ENCODE measurements at regions not wholly inside any gene's neighbourhood (a gene's known extent, or its start where the extent isn't known, plus 50 kb on each side); places are given as distances from the start of the nearest gene placed in this dataset.

- Histone ChIP-seq H3K9ac (replicated peaks in 1 of 4; ENCODE audit: extremely low read depth in 1 of 4, low read depth in 3 of 4, low read length in 3 of 4) (no peak overlapping the region), H3K4ac (replicated peaks; ENCODE audit: insufficient read length, low read depth, low read length) (no peak overlapping the region), H3K4me2 (ENCODE audit: insufficient read depth in 1 of 2, low read depth in 2 of 2, low read length in 2 of 2) (no peak overlapping the region), H3K9me3 (ENCODE audit: insufficient read depth in 2 of 2, low read depth in 1 of 2, low read length in 1 of 2) (no peaks in the 10 kb centered on the region), H2AFZ (ENCODE audit: low read length) (no peak overlapping the region), H3K79me1 (ENCODE audit: low read depth, low read length) (no peaks in the 10 kb centered on the region), H2BK20ac (ENCODE audit: low read length) (no peak overlapping the region), H2BK5ac (ENCODE audit: low read depth, low read length) (no peak overlapping the region), H3K23ac (ENCODE audit: insufficient read length) (no peak overlapping the region), H4K20me1 (replicated peaks in 1 of 2; ENCODE audit: control insufficient read depth in 1 of 2, insufficient read depth in 2 of 2, low read length in 2 of 2) (no peaks in the 10 kb centered on the region), H3K36me3 (ENCODE audit: control insufficient read depth in 2 of 4, insufficient read depth in 4 of 4, low read length in 3 of 4) (no peaks in the 10 kb centered on the region), H3K27ac (ENCODE audit: low read depth, low read length) (no peak overlapping the region), H3K14ac (ENCODE audit: insufficient read length) (no peak overlapping the region), H2BK12ac (ENCODE audit: low read depth, low read length) (no peak overlapping the region), H4K8ac (ENCODE audit: extremely low read depth, insufficient read depth, low read length) (no peak overlapping the region), H3K27me3 (replicated peaks in 1 of 4; ENCODE audit: control insufficient read depth in 3 of 4, extremely low read depth in 1 of 4, insufficient read depth in 3 of 4, low read length in 3 of 4) (no peaks in the 10 kb centered on the region), H2BK15ac (ENCODE audit: low read length) (no peak overlapping the region), H4K5ac (ENCODE audit: insufficient read length, low read depth, low read length) (no peak overlapping the region), H2AK5ac (ENCODE audit: low read depth, low read length) (no peak overlapping the region), H3K56ac (replicated peaks; ENCODE audit: insufficient read length, low read depth, low read length) (no peak overlapping the region), H3K18ac (ENCODE audit: extremely low read depth, low read length) (no peak overlapping the region), H4K91ac (replicated peaks; ENCODE audit: insufficient read length, low read length) (no peak overlapping the region), H3K23me2 (ENCODE audit: low read depth, low read length) (no peaks in the 10 kb centered on the region), H3K79me2 (ENCODE audit: control insufficient read depth in 1 of 2, insufficient read depth in 2 of 2, low read length in 2 of 2) (no peaks in the 10 kb centered on the region), H3K4me1 (replicated peaks in 1 of 4; ENCODE audit: control insufficient read depth in 3 of 4, insufficient read depth in 4 of 4, low read length in 3 of 4) (peaks cover 0 to 7% (median 5%) of the 10 kb centered on the region in 4 experiments; a peak in 5 of 7 replicates), H3K4me3 (ENCODE audit: extremely low read depth in 1 of 4, insufficient read depth in 2 of 4, low read depth in 3 of 4, low read length in 4 of 4) (no peak overlapping the region), H2BK120ac (replicated peaks; ENCODE audit: low read depth, low read length) (no peak overlapping the region)
- FAIRE-seq (peak; percentile 96), DNase-seq (ENCODE audit: low read depth in 1 of 2, low spot score in 2 of 2) (no peak)
- TF ChIP-seq BCL11A (IDR thresholded peaks at IDR 0.05; ENCODE audit: low read depth in 2 of 2, low read length in 2 of 2) (no peak), CTCF (IDR thresholded peaks at IDR 0.05; ENCODE audit: control extremely low read depth in 1 of 3, insufficient read depth in 1 of 3, low read depth in 1 of 3, low read length in 3 of 3) (peak in 2 of 3 experiments; percentile 60 to 61; a peak in 2 of 4 replicates), RAD21 (IDR thresholded peaks at IDR 0.05 in 1 of 2, conservative IDR thresholded peaks at IDR 0.05 in 1 of 2; ENCODE audit: low read depth in 2 of 2, low read length in 2 of 2) (peak; percentile 79 to 80), YY1 (IDR thresholded peaks at IDR 0.05; ENCODE audit: low read depth, low read length) (no peak)
- POLR2A ChIA-PET (ENCODE audit: partially characterized antibody), result no interaction called here
- CTCF ChIA-PET (ENCODE audit: partially characterized antibody), result interaction anchor here (0.5 to 14.4 kb wide), 16 partner anchors 9 to 149 kb away, joined by 3 to 166 read pairs (median 4); no protein-coding TSS in a partner anchor
- WGBS, 2 experiments (ENCODE audit: extremely low coverage in 1 of 2, insufficient coverage in 1 of 2, insufficient read length in 1 of 2, insufficient replicate concordance in 2 of 2, low coverage in 1 of 2, low lambda C conversion rate in 2 of 2, missing lambda C conversion rate in 1 of 2), result 36% methylated on average over 6 of the region's 6 CpGs; no CpG with 5 or more reads in 1 of the 2 experiments
These were observed 139.7 kb downstream of the HRH4 start for GRCh38 chr18:24600076-24600654.
